NCI-H2171 (cell line): ENCODE measurements at regions not wholly inside any gene's neighbourhood (a gene's known extent, or its start where the extent isn't known, plus 50 kb on each side); places are given as distances from the start of the nearest gene placed in this dataset.

ENCODE experiments used
- DNase-seq: peaks from one replicate; lab custom pipeline; 2025; lab: John Stamatoyannopoulos, UW

DNA sequence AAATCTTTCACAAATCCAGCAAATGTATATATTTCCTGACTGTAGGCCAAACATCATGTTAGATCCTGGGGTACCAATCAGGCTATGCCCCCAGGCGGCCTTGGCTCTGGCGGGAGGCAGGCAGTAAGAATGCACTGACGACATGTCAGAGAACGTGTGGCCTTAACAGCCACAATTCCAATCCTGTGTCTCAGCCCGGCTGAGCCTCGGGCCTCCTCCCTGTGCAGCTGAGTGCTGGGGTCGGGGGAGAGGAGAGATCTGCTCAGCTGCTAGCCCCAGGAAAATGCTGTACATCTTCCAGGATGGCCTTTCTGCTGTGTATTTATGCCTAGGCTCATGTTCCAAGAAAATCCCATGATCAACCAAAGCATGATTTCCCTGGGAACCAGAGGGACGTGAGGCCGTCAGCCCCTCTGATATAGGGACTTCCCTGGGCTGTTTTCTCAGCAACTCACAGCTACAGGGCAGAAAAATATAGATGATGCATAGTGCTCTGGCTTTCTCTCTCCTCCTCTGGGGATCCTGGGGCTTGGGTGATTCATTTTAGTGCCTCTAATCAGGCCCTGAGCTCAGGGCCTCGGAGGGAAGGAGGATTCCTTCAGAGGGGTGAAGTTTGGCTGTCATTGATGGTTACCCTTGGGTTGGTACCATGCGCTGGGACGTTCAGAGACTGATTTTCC, 604.0 kb downstream of the HS3ST4 start:
- DNase-seq: no peak

DNA sequence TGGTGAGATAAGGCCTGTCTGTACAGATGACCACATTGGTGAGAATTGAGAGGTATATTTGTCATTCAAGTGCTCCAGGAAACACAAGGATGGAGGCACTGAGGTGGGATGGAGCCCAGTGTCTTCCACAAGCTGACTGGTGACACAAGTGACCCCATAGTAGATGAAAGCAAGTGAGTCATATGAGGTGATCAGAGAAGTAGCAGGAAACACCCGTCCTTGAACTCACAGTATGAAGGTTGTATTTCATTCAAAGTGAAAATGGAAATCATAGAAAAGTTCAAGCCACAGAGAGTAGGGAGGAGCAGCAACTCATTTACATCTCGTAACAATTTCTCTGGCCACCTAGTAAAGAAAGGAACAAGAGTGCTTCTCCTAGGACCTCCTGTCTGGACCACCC, 609.8 kb downstream of the HS3ST4 start:
- no peak for DNase-seq

DNA sequence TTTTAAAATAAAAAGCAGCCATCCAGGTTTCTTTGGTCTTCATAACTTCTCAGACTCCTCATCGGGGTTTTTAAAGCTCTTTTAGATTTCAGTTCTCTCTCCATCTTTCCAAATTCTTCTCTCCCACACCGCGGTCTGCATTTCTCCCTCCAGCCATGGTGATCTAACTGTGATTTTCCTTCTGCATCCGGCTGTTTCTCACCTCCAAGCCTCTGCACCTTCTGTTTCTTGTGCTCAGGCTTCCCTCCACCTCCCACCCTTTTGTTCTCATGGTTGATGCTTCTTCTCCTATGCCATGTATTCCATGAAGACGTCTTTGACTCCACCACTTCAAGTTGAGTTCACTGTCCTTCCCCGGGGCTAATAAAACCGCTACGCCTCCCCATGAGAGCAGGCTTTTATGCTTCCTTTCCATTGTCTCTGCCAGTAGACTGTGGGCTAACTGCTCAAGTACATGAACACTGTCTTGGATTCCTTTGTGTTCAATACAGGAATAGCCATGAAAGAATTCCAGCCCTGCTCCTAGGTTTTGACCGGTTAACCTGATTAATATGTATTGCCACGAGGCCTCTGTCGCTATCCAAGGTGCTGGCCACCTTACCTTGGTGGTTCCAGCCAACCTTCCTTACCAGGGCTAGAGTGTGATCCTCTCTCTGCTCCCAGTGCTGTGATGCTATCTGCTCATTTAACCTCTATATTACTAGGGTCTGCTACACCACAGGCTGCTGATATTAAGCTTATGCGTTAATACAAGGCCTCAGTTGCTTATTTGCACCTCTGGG, 625.1 kb downstream of the HS3ST4 start:
- no peak for DNase-seq

- DNase-seq: no peak
Measured at GRCh38 chr16:26317885-26318284, 626.1 kb downstream of the HS3ST4 start.

- DNase-seq: no peak
Measured at GRCh38 chr16:26330654-26331053, 638.9 kb downstream of the HS3ST4 start.

DNA sequence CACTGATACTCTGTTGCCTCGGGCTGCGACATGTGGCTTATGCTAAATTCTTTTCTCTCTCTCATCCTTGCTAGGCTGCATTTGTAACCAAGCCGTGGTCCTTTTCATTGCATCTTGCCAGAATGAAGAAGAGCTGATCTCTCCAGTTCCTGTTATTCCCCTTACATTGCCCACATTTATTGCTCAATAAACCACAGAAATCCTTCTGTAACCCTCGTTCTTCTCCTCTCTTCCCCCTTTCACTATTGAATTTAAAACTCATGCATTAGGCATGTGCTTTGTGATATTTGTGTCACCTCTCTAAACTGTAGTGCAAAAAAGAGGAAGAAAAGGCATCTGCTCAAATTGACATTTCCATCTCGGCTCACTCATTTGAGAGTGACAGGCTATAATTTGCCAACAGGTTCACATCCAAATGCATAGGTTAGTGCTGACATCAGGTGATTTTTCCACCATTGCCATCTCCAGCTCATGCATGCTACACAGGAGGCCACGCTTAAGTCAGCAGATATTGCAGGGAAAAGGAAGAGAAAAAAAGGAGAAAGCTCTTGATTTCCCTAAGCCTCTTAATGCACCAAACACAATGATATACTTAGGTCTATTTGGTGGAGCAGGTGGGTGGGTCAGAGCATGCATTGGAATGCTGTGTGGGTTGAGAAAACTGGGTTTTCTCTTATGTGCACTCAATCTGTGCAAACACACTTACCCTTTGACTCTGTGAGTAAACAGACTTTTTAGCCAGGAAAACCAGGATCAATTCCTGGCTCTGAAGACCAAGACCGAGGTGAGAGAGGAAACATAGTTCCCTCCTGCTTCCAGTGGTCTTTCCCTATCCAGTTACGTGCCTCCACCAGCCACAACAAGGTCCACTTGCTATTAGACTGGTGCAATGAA, 642.7 kb downstream of the HS3ST4 start:
- DNase-seq: no peak

- no peak for DNase-seq
Measured at GRCh38 chr16:26335236-26335853, 643.6 kb downstream of the HS3ST4 start.

GRCh38 chr16:26342621-26343020, 650.9 kb downstream of the HS3ST4 start:
- DNase-seq: no peak

DNA sequence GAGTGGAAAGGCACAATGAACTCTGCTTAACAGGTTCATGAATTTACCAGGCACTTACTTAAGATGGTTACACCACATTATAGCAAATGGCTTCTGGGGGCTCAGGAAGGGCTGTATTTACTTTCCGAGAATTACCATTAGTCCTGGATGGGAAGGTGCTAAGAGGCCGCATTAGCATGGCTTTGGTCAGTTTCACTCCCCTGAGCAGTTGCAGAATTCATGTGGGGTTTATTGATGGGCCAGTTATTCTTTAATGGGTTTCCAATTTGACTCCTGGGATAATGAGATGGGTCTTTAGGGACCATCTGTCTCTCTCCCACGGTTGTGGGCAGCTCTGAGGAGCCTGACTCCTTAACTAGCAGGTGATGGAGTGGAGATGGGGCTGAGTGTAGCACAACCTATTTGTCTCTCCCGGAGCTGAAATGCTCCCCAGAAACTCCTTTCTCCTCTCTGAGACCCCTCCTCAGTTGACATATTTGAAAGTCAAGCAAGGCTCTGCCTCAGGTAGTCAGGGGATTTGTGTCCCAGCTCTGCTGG, 652.5 kb downstream of the HS3ST4 start:
- DNase-seq: no peak

DNA sequence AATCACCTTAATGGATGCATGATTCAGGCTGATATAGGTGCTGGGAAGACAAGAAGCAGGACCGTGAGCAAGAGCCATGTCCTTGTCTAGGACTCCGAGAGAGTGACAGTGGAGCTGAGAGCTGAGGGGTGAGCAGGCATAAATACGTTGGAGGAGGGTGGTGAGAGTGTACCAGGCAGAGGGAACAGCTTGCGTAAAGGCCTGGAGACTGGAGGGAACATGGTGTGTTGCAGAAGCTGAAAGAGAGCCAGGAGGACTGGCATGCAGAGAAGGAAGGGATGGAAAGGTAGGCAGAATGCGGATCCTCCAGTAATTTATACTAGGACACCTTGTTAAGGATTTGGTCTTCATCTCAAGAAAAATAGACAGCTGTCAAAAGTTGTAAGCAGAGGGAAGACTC, 653.2 kb downstream of the HS3ST4 start:
- DNase-seq: no peak

DNA sequence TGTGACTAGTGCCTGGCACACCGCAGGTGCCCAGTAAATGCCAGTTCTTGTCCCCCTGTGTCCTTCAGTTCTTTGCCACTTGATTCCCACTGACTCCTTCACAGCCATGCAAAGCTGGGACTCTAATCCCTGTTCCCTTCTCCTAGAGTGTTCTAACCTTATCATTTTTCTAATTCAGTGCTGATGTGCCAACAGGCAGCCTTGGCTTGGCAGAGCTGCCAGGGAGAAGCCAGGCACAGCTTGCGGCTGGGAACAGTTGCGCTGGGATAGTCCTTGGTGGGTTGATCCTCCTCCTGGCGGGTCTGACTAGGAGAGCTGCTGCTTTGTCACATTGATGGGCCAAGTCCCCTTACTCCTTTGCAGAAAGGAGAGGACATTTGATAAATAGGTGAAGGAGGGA, 654.2 kb downstream of the HS3ST4 start:
- DNase-seq: no peak

GRCh38 chr16:26348095-26348494, 656.3 kb downstream of the HS3ST4 start:
- no peak for DNase-seq

DNA sequence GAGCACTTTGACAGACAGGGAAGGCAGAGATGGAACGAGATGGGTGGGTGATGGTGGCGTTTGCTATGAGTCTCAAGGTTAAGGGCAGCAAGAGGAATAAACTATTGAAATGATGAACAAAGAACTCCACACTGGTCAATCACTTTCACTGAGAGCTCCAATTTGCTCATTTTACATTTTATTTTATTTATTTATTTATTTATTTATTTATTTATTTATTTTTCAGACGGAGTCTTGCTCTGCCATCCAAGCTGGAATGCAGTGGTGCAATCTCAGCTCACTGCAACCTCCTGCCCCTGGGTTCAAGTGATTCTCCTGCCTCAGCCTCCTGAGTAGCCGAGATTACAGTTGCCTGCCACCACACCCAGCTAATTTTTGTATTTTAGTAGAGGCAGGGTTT, 669.1 kb downstream of the HS3ST4 start:
- no peak for DNase-seq

DNA sequence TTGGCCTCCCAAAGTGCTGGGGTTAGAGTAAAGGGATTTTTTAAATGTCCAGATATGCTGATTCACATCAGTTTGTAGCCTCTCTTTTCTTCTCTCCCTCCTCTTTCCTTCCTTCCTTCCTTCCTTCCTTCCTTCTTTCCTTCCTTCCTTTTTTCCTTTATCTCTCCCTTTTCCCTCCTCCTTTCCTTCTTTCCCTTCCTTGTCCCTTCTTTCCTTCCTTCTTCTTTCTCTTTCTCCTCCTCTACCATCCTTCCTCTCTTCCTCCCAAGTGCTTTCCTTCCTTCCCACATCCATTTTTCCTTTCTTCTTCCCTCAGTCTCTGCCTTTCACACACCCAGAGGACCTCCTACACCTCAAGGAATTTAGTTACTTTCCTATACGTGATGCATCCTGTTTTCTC, 671.8 kb downstream of the HS3ST4 start:
- DNase-seq: no peak

- no peak for DNase-seq
Measured at GRCh38 chr16:26365161-26365940, 673.6 kb downstream of the HS3ST4 start.

DNA sequence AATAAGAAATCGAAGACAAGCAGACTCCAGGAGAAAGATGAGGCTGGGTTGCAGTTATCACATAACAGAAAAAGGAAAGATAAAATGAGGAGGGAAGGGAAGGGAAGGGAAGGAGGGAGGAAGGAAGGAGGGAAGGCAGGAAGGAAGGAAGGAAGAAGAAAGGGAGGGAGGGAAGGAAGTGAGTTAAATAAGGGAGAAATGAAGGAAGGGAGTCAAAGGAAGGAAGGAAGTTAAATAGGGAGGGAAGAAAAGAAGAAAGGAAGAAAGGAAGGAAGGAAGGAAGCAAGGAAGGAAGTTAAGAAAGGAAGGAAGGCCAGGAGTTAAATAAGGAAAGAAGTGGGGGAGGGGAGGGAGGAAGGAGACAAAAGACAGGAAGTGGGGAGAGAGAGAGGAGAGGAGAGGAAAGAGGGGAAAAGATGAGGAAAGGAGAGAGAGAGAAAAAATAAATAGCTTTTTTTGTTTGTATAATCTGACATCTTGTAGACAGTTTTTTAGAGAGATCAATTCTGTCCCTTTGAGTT, 679.6 kb downstream of the HS3ST4 start:
- DNase-seq: no peak

GRCh38 chr16:26374279-26374925, 682.6 kb downstream of the HS3ST4 start:
- no peak for DNase-seq

DNA sequence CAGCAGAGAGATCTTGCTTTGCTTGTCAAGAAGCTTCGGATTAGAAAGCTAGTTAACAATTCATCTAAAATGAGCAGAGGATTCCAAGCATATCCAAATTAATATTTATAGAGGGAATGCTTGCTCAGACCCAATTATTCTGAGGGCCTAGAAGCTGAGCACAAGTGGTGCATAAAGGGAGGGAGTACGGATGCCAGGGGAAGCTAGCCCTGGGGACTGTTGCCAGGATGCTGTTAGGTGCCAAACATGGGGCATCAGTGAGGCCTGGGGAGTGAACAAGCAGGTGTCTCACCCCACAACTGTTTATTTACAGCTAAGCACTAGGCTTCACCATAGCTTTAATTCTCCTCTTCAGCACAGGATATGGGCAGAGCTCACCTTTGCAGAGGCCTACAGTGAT, 684.1 kb upstream of the C16orf82 start:
- DNase-seq: no peak

- DNase-seq: no peak
Measured at GRCh38 chr16:26386096-26386495, 680.6 kb upstream of the C16orf82 start.

DNA sequence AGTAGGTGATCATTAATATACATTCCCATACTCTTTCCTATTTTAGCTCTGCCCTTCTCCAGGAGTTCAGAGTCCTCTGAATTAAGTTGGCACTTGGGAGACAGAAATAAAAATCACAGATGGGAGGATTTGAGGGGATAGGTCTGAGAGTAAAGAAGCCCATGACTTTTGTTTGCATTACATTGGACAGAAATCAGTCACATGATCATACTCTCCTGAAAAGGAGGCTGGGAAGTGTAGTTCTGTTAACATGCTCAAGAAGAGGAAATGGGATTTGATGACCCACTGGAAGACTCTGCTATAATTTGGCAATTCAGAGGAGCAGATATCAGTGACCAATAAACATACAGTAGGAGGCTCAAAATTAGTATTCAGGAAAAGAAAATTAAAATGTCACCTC, 674.9 kb upstream of the C16orf82 start:
- DNase-seq: no peak
